CD14-positive monocyte (primary cell): ENCODE measurements at regions not wholly inside any gene's neighbourhood (a gene's known extent, or its start where the extent isn't known, plus 50 kb on each side); places are given as distances from the start of the nearest gene placed in this dataset.

Experiments used
- DNase-seq, 3 donors: peaks; one replicate each; pipeline ENCODE4 v3.0.0-alpha.2; 2011 to 2022
- H2AFZ ChIP-seq: 2 replicates; pipeline ENCODE4 v1.6.0; 2012; ENCODE audit warnings: mild to moderate bottlenecking, low read depth, low read length, inconsistent platforms; ENCODE audit not compliant: insufficient read depth, poor library complexity, severe bottlenecking
- H3K27ac ChIP-seq, 2 donors: 1 replicate in 1 of 2; 2 replicates in 1 of 2; pipeline ENCODE4 v1.5.1; 2012 to 2013; ENCODE audit warnings: low read length in 2 of 2, control low read depth in 1 of 2, inconsistent platforms in 1 of 2, low read depth in 1 of 2, mild to moderate bottlenecking in 1 of 2
- H3K27me3 ChIP-seq, 2 donors: one replicate each; pipeline versions ENCODE4 v1.6.0 to v1.6.1; 2011 to 2013; ENCODE audit warnings: low read length in 2 of 2; ENCODE audit not compliant: control insufficient read depth in 2 of 2, insufficient read depth in 2 of 2
- H3K36me3 ChIP-seq, 2 donors: replicated peaks in 1 of 2; 1 replicate in 1 of 2; 2 replicates in 1 of 2; pipeline versions ENCODE4 v1.5.1 to v1.6.1; 2012 to 2013; ENCODE audit warnings: low read length in 2 of 2, control low read depth in 1 of 2, inconsistent platforms in 1 of 2, mild to moderate bottlenecking in 1 of 2; ENCODE audit not compliant: insufficient read depth in 2 of 2, control insufficient read depth in 1 of 2
- H3K4me1 ChIP-seq, 2 donors: 1 replicate in 1 of 2; 2 replicates in 1 of 2; pipeline versions ENCODE4 v1.5.1 to v1.6.1; 2012 to 2013; ENCODE audit warnings: low read length in 2 of 2, control low read depth in 1 of 2, inconsistent platforms in 1 of 2, mild to moderate bottlenecking in 1 of 2, moderate library complexity in 1 of 2; ENCODE audit not compliant: insufficient read depth in 2 of 2, control insufficient read depth in 1 of 2
- H3K4me2 ChIP-seq: replicated peaks from 2 replicates; pipeline ENCODE3; 2012; ENCODE audit warnings: low read length, moderate library complexity, mild to moderate bottlenecking; ENCODE audit not compliant: poor library complexity, severe bottlenecking; ENCODE audit errors: extremely low read depth
- H3K4me3 ChIP-seq, 3 experiments: fragments of 200-600 bp in 1 of 3; sonication (generic) in 1 of 3; replicated peaks in 1 of 3; 1 replicate in 2 of 3; 2 replicates in 1 of 3; pipeline ENCODE4 v1.5.1; 2011 to 2013; ENCODE audit warnings: low read length in 3 of 3, mild to moderate bottlenecking in 3 of 3, control low read depth in 2 of 3, low read depth in 2 of 3, inconsistent platforms in 1 of 3, moderate library complexity in 1 of 3
- H3K79me2 ChIP-seq: 2 replicates; pipeline ENCODE4 v1.6.0; 2012; ENCODE audit warnings: mild to moderate bottlenecking, control low read depth, inconsistent platforms, low read length, moderate library complexity; ENCODE audit not compliant: insufficient read depth
- H3K9ac ChIP-seq: 2 replicates; pipeline ENCODE4 v1.6.0; 2017; ENCODE audit warnings: low read length, mild to moderate bottlenecking; ENCODE audit not compliant: insufficient read depth, poor library complexity, severe bottlenecking
- H3K9me3 ChIP-seq, 2 donors: replicated peaks in 1 of 2; 1 replicate in 1 of 2; 2 replicates in 1 of 2; pipeline versions ENCODE4 v1.5.1 to v1.6.1; 2012 to 2013; ENCODE audit warnings: low read length in 2 of 2, control low read depth in 1 of 2; ENCODE audit not compliant: control insufficient read depth in 1 of 2, insufficient read depth in 1 of 2
- H4K20me1 ChIP-seq: 2 replicates; pipeline ENCODE4 v1.6.0; 2012; ENCODE audit warnings: mild to moderate bottlenecking, low read length, control low read depth, moderate library complexity; ENCODE audit not compliant: insufficient read depth
- H3K27ac Mint-ChIP-seq, 7 donors: one replicate each; pipeline ENCODE4 v1.8.0; 2020; ENCODE audit warnings: mild to moderate bottlenecking in 7 of 7, mixed read lengths in 7 of 7, moderate library complexity in 6 of 7, inconsistent platforms in 2 of 7
- H3K27me3 Mint-ChIP-seq, 3 donors: one replicate each; pipeline ENCODE4 v1.8.0; 2021 to 2022; ENCODE audit warnings: low read depth in 3 of 3, mild to moderate bottlenecking in 3 of 3, mixed read lengths in 3 of 3, moderate library complexity in 3 of 3, inconsistent platforms in 1 of 3
- H3K36me3 Mint-ChIP-seq, 2 donors: one replicate each; pipeline ENCODE4 v1.8.0; 2020; ENCODE audit warnings: mixed read lengths in 2 of 2, inconsistent platforms in 1 of 2, mild to moderate bottlenecking in 1 of 2
- H3K4me1 Mint-ChIP-seq: one replicate; pipeline ENCODE4 v1.8.0; 2020; ENCODE audit warnings: mild to moderate bottlenecking, mixed read lengths
- H3K4me3 Mint-ChIP-seq, 2 donors: one replicate each; pipeline ENCODE4 v1.8.0; 2020; ENCODE audit warnings: mild to moderate bottlenecking in 2 of 2, mixed read lengths in 2 of 2, moderate library complexity in 1 of 2
- H3K9me3 Mint-ChIP-seq, 7 donors: one replicate each; pipeline ENCODE4 v1.8.0; 2020 to 2022; ENCODE audit warnings: mixed read lengths in 7 of 7, mild to moderate bottlenecking in 6 of 7, moderate library complexity in 6 of 7, inconsistent platforms in 2 of 7
- CTCF ChIP-seq: fragments of 200-600 bp; IDR thresholded peaks from one replicate; pipeline ENCODE4 v1.8.0; 2022; ENCODE audit warnings: antibody characterized with exemption, mild to moderate bottlenecking
- WGBS: methylation state at CpG from one replicate; pipeline ENCODE4 v1.1.5; 2013; ENCODE audit warnings: missing lambda C conversion rate; ENCODE audit not compliant: insufficient coverage; 5-methylcytosine and 5-hydroxymethylcytosine counted together
- intact Hi-C, 2 donors: fragments of 100-400 bp; cut with micrococcal nuclease; formaldehyde crosslinking; loops; one replicate each; pipeline versions ENCODE4 v1.15.0 to v1.15.1; 2023

GRCh38 chr3:86788371-86788770, 202.6 kb downstream of the VGLL3 start:
- TF ChIP-seq CTCF = no peak
- no peaks in the 10 kb centered on the region for H3K4me1 ChIP-seq
- H3K4me1 Mint-ChIP-seq = no peaks in the 10 kb centered on the region
- no peak overlapping the region for H3K27ac ChIP-seq
- H4K20me1 ChIP-seq = no peaks in the 10 kb centered on the region
- DNase-seq = no peak
- WGBS = 100% methylated on average over 2 of the region's 2 CpGs
- H3K27me3 ChIP-seq = no peaks in the 10 kb centered on the region
- no peak overlapping the region for H3K4me3 ChIP-seq
- no peaks in the 10 kb centered on the region for H3K79me2 ChIP-seq
- no peak overlapping the region for H3K27ac Mint-ChIP-seq
- H3K4me3 Mint-ChIP-seq = no peak overlapping the region
- peaks cover 0 to 3% (median 0%) of the 10 kb centered on the region in 3 donors for H3K27me3 Mint-ChIP-seq
- no peaks in the 10 kb centered on the region for H3K36me3 ChIP-seq
- peaks cover 0 to 3% (median 0%) of the 10 kb centered on the region in 7 donors for H3K9me3 Mint-ChIP-seq
- H3K4me2 ChIP-seq = no peak overlapping the region
- H3K9me3 ChIP-seq = no peaks in the 10 kb centered on the region
- no peak overlapping the region for H3K9ac ChIP-seq
- no peaks in the 10 kb centered on the region for H3K36me3 Mint-ChIP-seq
- intact Hi-C loops = no loop called here
- no peak overlapping the region for H2AFZ ChIP-seq

GRCh38 chr3:86787091-86787490, 203.9 kb downstream of the VGLL3 start:
- no peaks in the 10 kb centered on the region for H3K4me1 ChIP-seq
- Mint-ChIP-seq H3K4me1 (no peaks in the 10 kb centered on the region), H3K27ac (no peak overlapping the region), H3K36me3 (no peaks in the 10 kb centered on the region), H3K4me3 (no peak overlapping the region), H3K27me3 (peaks cover 0 to 3% (median 0%) of the 10 kb centered on the region in 3 donors), H3K9me3 (peaks cover 0 to 3% (median 0%) of the 10 kb centered on the region in 7 donors)
- no peaks in the 10 kb centered on the region for H4K20me1 ChIP-seq
- DNase-seq = no peak
- intact Hi-C loops = no loop called here
- no peak overlapping the region for H2AFZ ChIP-seq
- no peak overlapping the region for H3K9ac ChIP-seq
- 83% methylated on average over 2 of the region's 2 CpGs for WGBS
- no peaks in the 10 kb centered on the region for H3K27me3 ChIP-seq
- H3K79me2 ChIP-seq = no peaks in the 10 kb centered on the region
- no peak overlapping the region for H3K4me2 ChIP-seq
- TF ChIP-seq CTCF = no peak
- no peak overlapping the region for H3K27ac ChIP-seq
- no peaks in the 10 kb centered on the region for H3K9me3 ChIP-seq
- H3K4me3 ChIP-seq = no peak overlapping the region
- H3K36me3 ChIP-seq = no peaks in the 10 kb centered on the region
